ENCODE measurements at regions not wholly inside any gene's neighbourhood (a gene's known extent, or its start where the extent isn't known, plus 50 kb on each side); places are given as distances from the start of the nearest gene placed in this dataset.
"Not testable (repeated sequence)": the region's sequence is repeated elsewhere in the genome, so short reads cannot be mapped to it uniquely, and the experiment has no call there.

GRCh38 chr12:25382311-25383106, 131.8 kb upstream of the KRAS start:
- DNase-seq, result no peak

GRCh38 chr12:25377469-25378177, 126.9 kb upstream of the KRAS start:
- peak in 1 of 4 experiments; percentile 10 for DNase-seq

- no peak for DNase-seq
Observed at GRCh38 chr12:25376985-25377384, 126.3 kb upstream of the KRAS start.

GRCh38 chr12:25376407-25376806, 125.7 kb upstream of the KRAS start:
- no peak for DNase-seq

- no peak for DNase-seq
Observed at GRCh38 chr12:25372969-25373817, 122.5 kb upstream of the KRAS start.

GRCh38 chr12:25372002-25372401, 121.3 kb upstream of the KRAS start:
- no peak for DNase-seq

GRCh38 chr12:25368557-25368956, 117.8 kb upstream of the KRAS start:
- DNase-seq, result no peak

- DNase-seq, result no peak
Observed at GRCh38 chr12:25366122-25366521, 115.4 kb upstream of the KRAS start.

GRCh38 chr12:25365340-25365730, 114.6 kb upstream of the KRAS start:
- DNase-seq, result no peak

GRCh38 chr12:25364529-25365339, 114.0 kb upstream of the KRAS start:
- DNase-seq, result no peak

- DNase-seq, result no peak
Observed at GRCh38 chr12:25362646-25363045, 111.9 kb upstream of the KRAS start.

GRCh38 chr12:25361511-25361910, 110.8 kb upstream of the KRAS start:
- DNase-seq, result no peak

- DNase-seq, result no peak
Observed at GRCh38 chr12:25357595-25357994, 106.9 kb upstream of the KRAS start.

GRCh38 chr12:25352942-25353341, 102.2 kb upstream of the KRAS start:
- DNase-seq, result not testable (repeated sequence)

- DNase-seq, result no peak
Observed at GRCh38 chr12:25352083-25352918, 101.6 kb upstream of the KRAS start.

GRCh38 chr12:25348593-25348895, 97.8 kb upstream of the KRAS start:
- no peak for DNase-seq

GRCh38 chr12:25347716-25348592, 97.2 kb upstream of the KRAS start:
- no peak for DNase-seq

- not testable (repeated sequence) for DNase-seq
Observed at GRCh38 chr12:25341877-25342276, 91.1 kb upstream of the KRAS start.

GRCh38 chr12:25337916-25338315, 87.2 kb upstream of the KRAS start:
- DNase-seq, result no peak

GRCh38 chr12:25332143-25332542, 81.4 kb upstream of the KRAS start:
- DNase-seq, result no peak

All from activated CD4-positive, CD25-positive, alpha-beta regulatory T cell (primary cell).